Activated CD8-positive, alpha-beta T cell treated with anti-CD3 and anti-CD28 coated beads, Interleukin-2, amount 10 ng/mL, durations not matched to agents 7 days and 5 days (primary cell): ENCODE measurements at regions not wholly inside any gene's neighbourhood (a gene's known extent, or its start where the extent isn't known, plus 50 kb on each side); places are given as distances from the start of the nearest gene placed in this dataset.

ENCODE experiments used
- ATAC-seq: fragments of 150-1000 bp; cut with Tn5 transposase; one replicate; pipeline ENCODE4 v1.10.0; 2021; ENCODE audit warnings: moderate library complexity
- CTCF ChIA-PET: fragments of 350-600 bp; sonication (Branson Sonifier 250); formaldehyde crosslinking; loops from one replicate; lab custom pipeline; 2021; ENCODE audit warnings: antibody characterized with exemption; lab: Charles Lee
- POLR2A ChIA-PET: fragments of 350-600 bp; sonication (Branson Sonifier 250); formaldehyde crosslinking; loops from one replicate; lab custom pipeline; 2021; ENCODE audit warnings: antibody characterized with exemption; lab: Charles Lee
- DNase-seq: peaks from one replicate; pipeline ENCODE4 v3.0.0-alpha.2; 2020
- H3K27ac Mint-ChIP-seq: one replicate; pipeline ENCODE4 v1.8.0; 2021; ENCODE audit warnings: mild to moderate bottlenecking, mixed read lengths
- H3K27me3 Mint-ChIP-seq: one replicate; pipeline ENCODE4 v1.8.0; 2021; ENCODE audit warnings: low read depth, mixed read lengths
- H3K36me3 Mint-ChIP-seq: one replicate; pipeline ENCODE4 v1.8.0; 2021; ENCODE audit warnings: low read depth, mixed read lengths
- H3K4me1 Mint-ChIP-seq: one replicate; pipeline ENCODE4 v1.8.0; 2021; ENCODE audit warnings: low read depth, mixed read lengths
- H3K4me3 Mint-ChIP-seq: one replicate; pipeline ENCODE4 v1.8.0; 2021; ENCODE audit warnings: mild to moderate bottlenecking, mixed read lengths
- H3K9me3 Mint-ChIP-seq: one replicate; pipeline ENCODE4 v1.8.0; 2022; ENCODE audit warnings: mixed read lengths; ENCODE audit not compliant: insufficient read depth

DNA sequence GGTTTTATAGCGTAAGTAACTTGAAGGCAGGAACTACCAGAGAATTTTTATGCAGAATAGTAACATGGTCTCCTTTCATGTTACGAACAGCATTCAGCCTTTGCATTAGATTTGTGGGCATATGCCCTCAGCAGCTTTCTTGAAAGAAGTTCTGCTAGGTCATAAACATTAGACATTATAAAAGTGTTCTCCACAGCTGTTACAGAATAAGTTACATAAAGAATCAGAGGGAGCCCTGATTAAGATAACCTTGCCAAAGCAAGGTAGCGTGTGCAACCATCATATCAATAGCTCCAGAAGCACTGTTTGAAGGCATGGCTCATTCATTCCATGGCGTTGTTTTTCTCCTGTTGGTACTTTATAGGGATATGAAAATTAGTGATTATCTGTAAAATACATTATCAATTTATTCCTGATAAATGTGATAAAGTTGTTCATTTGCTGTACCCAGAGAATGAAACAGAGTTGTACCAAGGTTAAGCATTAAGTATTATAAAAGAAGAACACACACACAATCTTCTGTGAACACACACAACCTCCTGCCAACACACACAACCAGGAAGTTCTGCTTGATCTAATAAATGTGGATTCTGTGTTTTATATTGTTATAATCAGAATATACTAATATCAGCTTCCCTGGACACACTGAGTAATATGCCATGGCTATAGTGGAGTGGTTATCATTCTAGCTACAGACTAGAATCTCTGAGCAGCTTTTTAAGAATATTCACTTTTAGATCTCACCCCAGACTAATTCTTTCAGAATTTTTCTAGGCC is 286.7 kb upstream of the SLC39A10 start:
- Mint-ChIP-seq H3K36me3 (peaks cover 2% of the 10 kb centered on the region), H3K27ac (no peak overlapping the region), H3K27me3 (no peaks in the 10 kb centered on the region), H3K9me3 (peaks cover 4% of the 10 kb centered on the region), H3K4me1 (peaks cover 13% of the 10 kb centered on the region), H3K4me3 (no peak overlapping the region)
- no peak for DNase-seq
- ChIA-PET CTCF (no interaction called here), POLR2A (interaction anchor here (1.0 kb wide), 1 partner anchor 11 kb away, joined by 3 read pairs; no protein-coding TSS in a partner anchor)
- ATAC-seq = no peak

GRCh38 chr2:195369218-195369587 is 287.8 kb upstream of the SLC39A10 start:
- Mint-ChIP-seq H3K27me3 (no peaks in the 10 kb centered on the region), H3K9me3 (peaks cover 4% of the 10 kb centered on the region), H3K36me3 (peaks cover 7% of the 10 kb centered on the region), H3K4me3 (no peak overlapping the region), H3K27ac (no peak overlapping the region), H3K4me1 (peaks cover 13% of the 10 kb centered on the region)
- DNase-seq (no peak), ATAC-seq (no peak)
- ChIA-PET POLR2A (no interaction called here), CTCF (no interaction called here)

DNA sequence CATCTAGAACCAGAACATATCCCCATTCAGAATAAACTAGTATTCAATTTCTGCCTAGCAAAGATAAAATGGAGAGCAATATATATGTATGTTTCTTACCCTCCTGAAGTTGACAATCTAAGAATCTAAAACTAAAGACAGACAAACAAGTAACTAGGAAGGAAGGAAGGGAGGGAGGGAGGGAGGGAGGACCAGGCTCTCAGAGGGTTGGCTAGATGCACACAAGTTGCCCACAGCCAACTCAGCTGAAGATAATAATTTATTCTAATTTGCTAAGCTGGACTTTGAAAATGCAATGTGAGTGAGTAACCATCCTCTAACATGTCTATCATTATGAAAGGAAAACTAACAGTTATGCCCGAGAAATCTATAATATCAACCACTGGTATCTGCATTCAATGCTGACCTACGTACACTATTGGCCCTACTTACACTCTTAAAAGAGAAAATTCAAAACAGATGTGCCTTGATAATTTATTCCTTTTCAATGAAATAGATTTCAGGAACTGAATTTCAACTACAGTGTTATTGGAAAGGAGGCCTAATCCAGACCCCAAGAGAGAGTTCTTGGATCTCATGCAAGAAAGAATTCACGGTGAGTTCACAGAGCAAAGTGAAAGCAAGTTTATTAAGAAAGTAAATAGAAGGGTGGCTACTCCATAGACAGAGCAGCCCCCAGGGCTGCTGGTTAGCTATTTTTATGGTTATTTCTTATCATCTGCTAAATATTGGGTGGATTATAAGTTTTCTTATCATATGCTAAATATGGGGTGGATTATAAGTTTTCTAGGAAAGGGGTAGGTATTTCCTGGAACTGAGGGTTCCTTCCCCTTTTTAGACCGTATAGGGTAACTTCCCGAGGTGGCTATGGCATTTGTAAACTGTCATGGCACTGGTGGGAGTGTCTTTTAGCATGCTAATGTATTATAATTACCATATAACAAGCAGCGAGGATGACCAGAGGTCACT is 288.5 kb upstream of the SLC39A10 start:
- no peaks in the 10 kb centered on the region for H3K27me3 Mint-ChIP-seq
- ChIA-PET CTCF (interaction anchor here (1.3 kb wide), 1 partner anchor 208 kb away, joined by 4 read pairs; no protein-coding TSS in a partner anchor), POLR2A (no interaction called here)
- peaks cover 4% of the 10 kb centered on the region for H3K9me3 Mint-ChIP-seq
- no peak overlapping the region for H3K27ac Mint-ChIP-seq
- DNase-seq = no peak
- H3K4me3 Mint-ChIP-seq = no peak overlapping the region
- peaks cover 7% of the 10 kb centered on the region for H3K36me3 Mint-ChIP-seq
- no peak for ATAC-seq
- H3K4me1 Mint-ChIP-seq = peaks cover 13% of the 10 kb centered on the region

DNA sequence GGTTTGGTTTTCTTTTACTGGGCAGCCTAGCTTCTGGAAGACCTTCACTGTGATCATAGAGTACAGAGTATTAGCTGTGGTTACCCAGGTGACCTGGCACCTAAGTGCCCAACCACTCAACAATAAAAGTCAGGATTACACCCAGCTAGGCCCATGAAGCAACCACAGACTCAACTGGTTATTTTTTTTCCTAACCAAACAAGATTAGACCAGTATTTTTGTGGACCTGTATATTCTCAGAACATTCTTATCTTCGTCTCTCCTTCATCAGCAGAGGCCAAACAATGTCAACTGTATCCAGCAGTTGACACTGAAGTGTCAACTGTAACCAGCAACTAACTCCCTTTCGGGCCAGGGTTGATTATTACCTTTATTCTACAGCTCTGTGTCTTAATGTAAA is 289.2 kb upstream of the SLC39A10 start:
- CTCF ChIA-PET = interaction anchor here (1.3 kb wide), 1 partner anchor 208 kb away, joined by 4 read pairs; no protein-coding TSS in a partner anchor
- ATAC-seq (no peak), DNase-seq (no peak)
- peaks cover 8% of the 10 kb centered on the region for H3K9me3 Mint-ChIP-seq
- H3K4me1 Mint-ChIP-seq = peaks cover 13% of the 10 kb centered on the region
- H3K4me3 Mint-ChIP-seq = no peak overlapping the region
- no peaks in the 10 kb centered on the region for H3K27me3 Mint-ChIP-seq
- POLR2A ChIA-PET = no interaction called here
- no peak overlapping the region for H3K27ac Mint-ChIP-seq
- peaks cover 7% of the 10 kb centered on the region for H3K36me3 Mint-ChIP-seq

DNA sequence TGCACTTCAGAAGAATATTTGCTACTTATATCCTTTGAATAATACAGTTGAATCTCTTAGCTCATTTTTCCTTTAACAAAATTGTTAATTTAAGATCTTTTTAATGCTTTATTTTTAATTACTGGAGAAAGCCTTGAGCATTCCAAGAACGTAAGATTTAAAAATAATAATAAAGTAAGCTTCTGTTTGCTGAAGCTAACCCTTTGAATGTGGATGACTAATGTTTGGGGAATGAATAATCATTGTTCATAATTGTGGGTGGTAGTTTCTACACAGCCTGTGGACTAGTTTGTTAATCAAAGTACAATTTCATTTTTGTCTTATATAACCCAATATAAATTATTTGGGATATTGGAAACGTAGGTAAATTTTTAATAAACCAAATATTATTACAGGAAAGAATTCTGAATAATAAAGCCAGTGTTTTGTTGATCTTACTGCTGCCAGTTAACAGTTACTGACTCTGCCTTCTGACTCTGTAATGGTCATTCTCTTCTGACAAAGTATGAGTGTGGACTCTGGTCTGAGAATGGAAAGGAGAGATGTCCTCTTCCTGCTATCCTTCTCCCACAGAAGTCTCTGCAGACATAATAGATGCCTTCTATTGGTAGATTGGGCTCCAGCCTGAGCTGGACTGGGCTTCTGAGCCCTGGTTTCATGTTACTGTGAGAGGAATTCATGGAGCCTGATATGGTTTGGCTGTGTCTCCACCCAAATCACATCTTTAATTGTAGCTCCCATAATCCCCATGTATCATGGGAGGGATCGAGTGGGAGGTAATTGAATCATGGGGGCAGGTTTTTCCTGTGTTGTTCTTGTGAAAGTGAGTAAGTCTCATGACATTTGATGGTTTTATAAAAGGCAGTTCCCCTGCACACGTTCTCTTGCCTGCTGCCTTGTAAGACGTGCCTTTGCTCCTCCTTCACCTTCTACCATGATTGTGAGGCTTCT is 292.7 kb upstream of the SLC39A10 start:
- Mint-ChIP-seq H3K27ac (no peak overlapping the region), H3K9me3 (peaks cover 10% of the 10 kb centered on the region), H3K4me1 (peaks cover 14% of the 10 kb centered on the region), H3K36me3 (peaks cover 7% of the 10 kb centered on the region), H3K4me3 (no peak overlapping the region), H3K27me3 (no peaks in the 10 kb centered on the region)
- CTCF ChIA-PET = interaction anchor here (1.8 kb wide), 1 partner anchor 169 kb away, joined by 5 read pairs; no protein-coding TSS in a partner anchor
- POLR2A ChIA-PET = no interaction called here
- no peak for DNase-seq
- ATAC-seq = no peak

DNA sequence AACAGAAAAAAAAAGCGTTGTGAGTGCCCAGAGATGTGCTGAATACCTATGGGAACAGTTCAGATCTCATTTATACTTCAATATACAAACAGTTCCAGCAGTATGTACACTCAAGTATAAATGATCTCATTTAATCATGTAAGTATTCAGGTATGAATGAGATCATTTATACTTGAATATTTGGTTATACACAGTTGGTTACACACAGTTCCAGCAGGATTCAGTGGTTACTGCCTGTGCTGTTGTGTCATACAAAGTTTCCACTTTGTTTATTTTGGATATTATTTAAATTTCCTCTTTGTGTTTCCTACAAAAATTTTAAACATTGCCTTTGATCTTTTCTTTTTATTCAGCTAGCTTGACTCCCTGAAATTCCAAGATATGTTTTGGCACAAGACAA is 293.5 kb upstream of the SLC39A10 start:
- ATAC-seq (no peak), DNase-seq (no peak)
- Mint-ChIP-seq H3K27ac (no peak overlapping the region), H3K4me3 (no peak overlapping the region), H3K36me3 (peaks cover 5% of the 10 kb centered on the region), H3K9me3 (peaks cover 7% of the 10 kb centered on the region), H3K27me3 (no peaks in the 10 kb centered on the region), H3K4me1 (peaks cover 12% of the 10 kb centered on the region)
- POLR2A ChIA-PET = no interaction called here
- CTCF ChIA-PET = interaction anchor here (1.8 kb wide), 1 partner anchor 170 kb away, joined by 5 read pairs; no protein-coding TSS in a partner anchor

DNA sequence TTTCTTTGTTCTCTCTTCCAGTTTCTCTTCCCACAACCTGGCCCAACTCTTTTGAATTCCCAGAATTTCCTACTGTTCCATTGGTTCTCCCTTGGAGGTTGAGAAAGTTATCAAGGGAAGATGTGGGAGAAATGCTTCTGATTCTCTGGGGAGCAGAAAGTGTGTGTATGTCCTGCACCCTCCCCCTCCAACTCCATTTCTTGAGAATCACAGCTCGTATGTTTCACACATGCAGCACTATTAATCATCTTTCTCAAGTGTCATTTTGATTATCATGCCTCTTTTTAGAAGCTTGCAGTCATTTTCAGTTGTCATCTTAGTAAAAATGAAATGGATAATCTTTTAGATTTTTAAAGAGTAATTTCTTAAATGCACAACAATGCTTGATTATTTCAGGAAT is 296.8 kb upstream of the SLC39A10 start:
- peaks cover 5% of the 10 kb centered on the region for H3K36me3 Mint-ChIP-seq
- no peak overlapping the region for H3K4me3 Mint-ChIP-seq
- H3K27me3 Mint-ChIP-seq = no peaks in the 10 kb centered on the region
- ChIA-PET POLR2A (no interaction called here), CTCF (no interaction called here)
- H3K27ac Mint-ChIP-seq = no peak overlapping the region
- DNase-seq (no peak), ATAC-seq (no peak)
- H3K4me1 Mint-ChIP-seq = peaks cover 8% of the 10 kb centered on the region
- peaks cover 10% of the 10 kb centered on the region for H3K9me3 Mint-ChIP-seq

DNA sequence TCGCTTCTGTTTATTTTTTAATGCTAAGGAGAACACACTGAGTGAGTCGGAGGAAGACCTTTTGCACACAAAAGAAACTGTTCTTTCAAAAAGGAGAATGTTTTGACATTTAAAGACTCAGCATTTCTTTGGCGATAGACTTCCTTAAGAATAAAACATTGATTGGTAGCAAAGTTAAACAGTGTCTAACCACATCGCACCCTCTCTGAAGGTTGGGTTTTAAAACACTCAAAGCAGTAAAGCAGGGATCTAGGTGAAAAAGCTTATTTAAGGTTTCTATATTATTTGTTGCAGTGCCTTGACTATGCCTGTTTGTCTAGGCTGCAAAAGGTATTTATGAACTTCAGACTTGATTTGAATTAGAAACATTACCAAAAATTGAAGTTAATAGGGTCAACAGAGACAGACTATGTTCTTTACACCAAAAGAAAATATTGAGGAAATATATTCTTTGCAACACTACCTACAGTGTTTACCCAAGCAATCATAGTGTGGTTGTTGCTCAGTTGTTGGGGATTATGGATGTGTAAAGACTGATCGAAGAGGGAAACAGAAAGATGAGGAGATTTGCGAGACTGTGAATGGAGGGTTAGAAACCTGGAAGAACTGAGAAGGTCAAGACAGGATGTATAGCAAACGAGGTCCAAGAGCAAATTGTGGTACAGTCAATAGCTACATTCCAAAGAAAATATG is 297.8 kb upstream of the SLC39A10 start:
- DNase-seq (no peak), ATAC-seq (no peak)
- no peaks in the 10 kb centered on the region for H3K27me3 Mint-ChIP-seq
- no peak overlapping the region for H3K27ac Mint-ChIP-seq
- no peak overlapping the region for H3K4me3 Mint-ChIP-seq
- H3K36me3 Mint-ChIP-seq = no peaks in the 10 kb centered on the region
- H3K4me1 Mint-ChIP-seq = peaks cover 8% of the 10 kb centered on the region
- ChIA-PET POLR2A (interaction anchor here (0.6 kb wide), 1 partner anchor 11 kb away, joined by 3 read pairs; no protein-coding TSS in a partner anchor), CTCF (no interaction called here)
- peaks cover 10% of the 10 kb centered on the region for H3K9me3 Mint-ChIP-seq

DNA sequence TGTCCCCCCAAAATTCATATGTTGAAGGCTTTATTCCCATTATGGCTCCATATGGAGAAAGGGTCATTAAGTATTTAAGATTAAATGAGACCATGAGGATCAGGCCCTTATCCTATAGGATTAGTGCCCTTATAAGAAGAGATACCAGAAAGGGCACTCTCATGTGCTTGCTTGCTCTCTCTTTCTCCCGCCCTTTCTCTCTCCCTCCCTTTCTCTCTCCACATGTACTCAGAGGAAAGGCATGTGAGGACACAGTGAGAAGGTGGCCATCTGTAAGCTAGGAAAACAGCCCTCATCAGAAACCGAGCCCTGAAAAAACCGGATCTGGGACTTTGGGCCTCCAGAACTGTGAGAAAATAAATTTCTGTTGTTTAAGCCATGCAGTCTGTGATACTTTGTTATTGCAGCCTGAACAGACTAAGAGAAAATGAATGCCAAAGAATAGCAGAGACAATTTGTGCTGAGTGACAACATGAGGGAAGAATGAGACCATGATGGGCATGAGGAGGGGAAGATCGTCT is 300.0 kb upstream of the SLC39A10 start:
- H3K27ac Mint-ChIP-seq = no peak overlapping the region
- peaks cover 4% of the 10 kb centered on the region for H3K9me3 Mint-ChIP-seq
- no peaks in the 10 kb centered on the region for H3K36me3 Mint-ChIP-seq
- DNase-seq = no peak
- ATAC-seq = no peak
- no peak overlapping the region for H3K4me3 Mint-ChIP-seq
- H3K4me1 Mint-ChIP-seq = peaks cover 8% of the 10 kb centered on the region
- POLR2A ChIA-PET = no interaction called here
- H3K27me3 Mint-ChIP-seq = no peaks in the 10 kb centered on the region
- CTCF ChIA-PET = interaction anchor here (0.6 kb wide), 1 partner anchor 383 kb away, joined by 3 read pairs; no protein-coding TSS in a partner anchor

- H3K4me3 Mint-ChIP-seq = no peak overlapping the region
- H3K27ac Mint-ChIP-seq = no peak overlapping the region
- no peaks in the 10 kb centered on the region for H3K36me3 Mint-ChIP-seq
- ATAC-seq (no peak), DNase-seq (no peak)
- no peaks in the 10 kb centered on the region for H3K27me3 Mint-ChIP-seq
- H3K4me1 Mint-ChIP-seq = peaks cover 8% of the 10 kb centered on the region
- POLR2A ChIA-PET = no interaction called here
- H3K9me3 Mint-ChIP-seq = peaks cover 4% of the 10 kb centered on the region
- CTCF ChIA-PET = no interaction called here
Measured at GRCh38 chr2:195356026-195356425, 301.0 kb upstream of the SLC39A10 start.
